GM18505 (cell line): ENCODE measurements at regions not wholly inside any gene's neighbourhood (a gene's known extent, or its start where the extent isn't known, plus 50 kb on each side); places are given as distances from the start of the nearest gene placed in this dataset.
"Not testable (repeated sequence)": the region's sequence is repeated elsewhere in the genome, so short reads cannot be mapped to it uniquely, and the experiment has no call there.

ENCODE experiments used
- ATAC-seq: cut with Tn5 transposase; IDR thresholded peaks from one replicate; pipeline ENCODE4 v1.9.1; 2021; ENCODE audit not compliant: unreplicated experiment
- POLR2A ChIP-seq: IDR thresholded peaks from 4 replicates; pipeline ENCODE4 v1.6.1; 2011; ENCODE audit warnings: borderline replicate concordance; ENCODE audit not compliant: insufficient read depth, insufficient read length; ENCODE audit errors: extremely low read depth

DNA sequence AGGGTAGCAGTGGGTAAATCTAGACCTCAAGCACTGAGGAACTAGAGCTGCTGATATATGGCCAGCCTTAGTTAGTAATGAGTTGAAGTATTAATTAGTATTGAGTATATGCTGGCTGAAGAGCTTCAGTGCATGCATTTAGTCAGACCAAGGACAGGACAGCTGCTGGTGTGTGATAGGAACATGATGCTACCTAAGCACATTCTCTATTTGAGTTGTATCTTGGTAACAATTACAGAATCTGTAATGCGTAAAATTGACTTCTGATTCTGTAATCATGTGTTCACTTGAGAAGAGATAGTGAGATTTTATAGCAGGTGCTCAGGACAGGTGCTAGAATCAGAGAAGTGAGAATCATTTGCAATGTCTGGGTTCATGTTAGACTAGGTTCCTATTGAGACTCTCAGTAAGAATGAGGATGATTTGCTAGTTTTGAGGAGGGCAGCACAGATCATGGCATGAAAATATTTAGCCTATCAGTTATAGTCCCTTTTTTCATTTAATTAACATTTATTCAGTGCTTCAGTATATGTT is 369.4 kb upstream of the HS3ST5 start:
- no peak for TF ChIP-seq POLR2A
- no peak for ATAC-seq

- no peak for ATAC-seq
- TF ChIP-seq POLR2A, result no peak
These were observed 364.3 kb upstream of the HS3ST5 start for GRCh38 chr6:114707081-114707620.

DNA sequence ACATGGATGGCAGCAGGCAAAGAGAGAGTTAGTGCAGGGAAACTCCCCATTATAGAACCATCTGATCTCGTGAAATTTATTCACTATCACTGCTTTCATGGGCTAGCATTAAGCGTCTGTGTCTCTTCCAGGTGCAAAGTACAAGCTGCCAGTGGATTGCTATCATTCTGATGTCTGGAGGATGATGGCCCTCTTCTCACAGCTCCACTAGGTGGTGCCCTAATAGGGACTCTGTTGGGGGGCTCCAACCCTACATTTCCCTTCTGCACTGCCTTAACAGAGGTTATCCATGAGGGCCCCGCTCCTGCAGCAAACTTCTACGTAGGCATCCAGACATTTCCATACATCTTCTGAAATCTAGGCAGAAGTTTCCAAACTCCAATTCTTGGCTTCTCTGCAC is 347.8 kb upstream of the HS3ST5 start:
- TF ChIP-seq POLR2A, result no peak
- no peak for ATAC-seq

DNA sequence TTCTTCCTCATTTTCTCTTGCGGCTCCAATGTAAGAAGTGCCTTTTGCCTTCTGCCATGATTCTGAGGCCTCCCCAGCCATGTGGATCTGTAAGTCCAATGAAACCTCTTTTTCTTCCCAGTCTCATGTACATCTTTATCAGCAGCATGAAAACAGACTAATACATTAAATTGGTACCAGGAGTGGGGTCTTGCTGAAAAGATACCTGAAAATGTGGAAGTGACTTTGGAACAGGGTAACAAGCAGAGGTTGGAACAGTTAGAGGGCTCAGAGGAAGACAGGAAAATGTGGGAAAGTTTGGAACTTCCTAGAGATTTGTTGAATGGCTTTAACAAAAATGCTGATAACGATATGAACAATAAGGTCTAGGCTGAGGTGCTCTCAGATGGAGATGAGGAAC is 316.7 kb upstream of the HS3ST5 start:
- no peak for TF ChIP-seq POLR2A
- ATAC-seq, result no peak

DNA sequence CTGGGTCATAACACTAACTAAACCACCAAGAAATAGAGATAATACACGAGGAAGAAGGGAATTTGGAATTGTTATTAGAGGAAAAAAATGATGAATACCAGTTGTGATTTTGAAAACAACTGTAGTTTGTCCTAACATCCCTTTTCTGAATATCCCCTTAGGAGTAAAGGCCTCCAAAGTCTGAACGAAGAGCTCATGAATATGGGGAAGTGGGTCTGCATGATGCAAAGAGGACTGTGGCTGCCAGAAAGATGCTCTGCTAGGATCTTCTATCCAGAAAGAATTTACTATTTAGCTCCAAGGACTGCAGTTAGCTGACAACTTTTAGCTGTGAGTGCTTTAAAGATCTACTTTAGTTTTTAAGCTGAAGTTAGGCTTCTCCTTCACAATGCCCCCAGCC is 308.8 kb upstream of the HS3ST5 start:
- no peak for TF ChIP-seq POLR2A
- no peak for ATAC-seq

GRCh38 chr6:114650891-114651290 is 308.1 kb upstream of the HS3ST5 start:
- TF ChIP-seq POLR2A, result no peak
- ATAC-seq, result no peak

DNA sequence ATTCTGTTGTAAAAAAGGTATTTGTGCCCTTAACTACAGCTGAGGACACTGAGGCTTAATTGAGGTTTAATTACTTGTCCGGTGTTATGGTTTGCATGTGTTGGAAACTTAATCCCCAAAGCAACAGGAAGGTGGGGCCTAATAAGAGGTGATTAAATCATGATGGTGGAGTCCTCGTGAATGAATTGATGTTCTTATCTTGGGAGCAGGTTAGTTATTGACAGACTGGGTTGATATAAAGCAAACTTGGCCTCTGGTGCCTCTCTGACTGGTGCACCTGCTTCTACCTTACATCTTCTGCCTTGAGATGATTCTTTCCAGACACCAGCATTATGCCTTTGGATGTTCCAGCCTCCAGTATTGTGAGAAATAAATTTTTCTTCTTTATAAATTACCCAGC is 306.5 kb upstream of the HS3ST5 start:
- no peak for TF ChIP-seq POLR2A
- ATAC-seq, result no peak

GRCh38 chr6:114648847-114649246 is 306.0 kb upstream of the HS3ST5 start:
- TF ChIP-seq POLR2A, result no peak
- no peak for ATAC-seq

GRCh38 chr6:114638341-114638740 is 295.5 kb upstream of the HS3ST5 start:
- no peak for TF ChIP-seq POLR2A
- no peak for ATAC-seq

DNA sequence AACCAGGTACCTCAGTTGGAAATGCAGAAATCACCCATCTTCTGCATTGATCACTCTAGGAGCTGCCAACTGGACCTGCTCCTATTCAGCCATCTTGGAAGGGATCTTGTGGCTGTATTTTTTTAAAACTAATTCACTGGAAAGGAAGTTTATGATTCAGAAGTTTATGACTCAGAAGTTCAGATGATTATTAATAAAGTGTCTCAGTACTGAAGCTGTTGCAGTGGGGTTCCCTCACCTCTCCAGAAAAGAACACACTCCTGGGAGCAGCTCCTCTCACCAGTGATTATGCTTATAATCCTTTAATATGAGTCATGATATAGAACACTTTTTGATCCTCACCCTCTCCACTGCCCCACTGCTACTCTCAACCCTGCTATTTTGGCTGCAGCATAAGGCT is 291.2 kb upstream of the HS3ST5 start:
- no peak for TF ChIP-seq POLR2A
- no peak for ATAC-seq

DNA sequence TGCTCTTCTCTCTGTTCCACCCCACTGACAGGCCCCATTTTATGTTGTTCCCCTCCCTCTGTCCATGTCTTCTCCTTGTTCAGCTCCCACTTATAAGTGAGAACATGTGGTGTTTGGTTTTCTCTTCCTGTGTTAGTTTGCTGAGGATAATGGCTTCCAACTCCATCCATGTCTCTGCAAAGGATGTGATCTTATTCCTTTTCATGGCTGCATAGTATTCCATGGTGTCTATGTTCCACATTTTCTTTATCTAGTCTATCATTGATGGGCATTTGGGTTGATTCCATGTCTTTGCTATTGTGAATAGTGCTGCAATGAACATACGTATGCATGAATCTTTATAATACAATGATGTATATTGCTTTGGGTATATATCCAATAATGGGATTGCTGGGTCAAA is 283.4 kb upstream of the HS3ST5 start:
- ATAC-seq, result not testable (repeated sequence)

DNA sequence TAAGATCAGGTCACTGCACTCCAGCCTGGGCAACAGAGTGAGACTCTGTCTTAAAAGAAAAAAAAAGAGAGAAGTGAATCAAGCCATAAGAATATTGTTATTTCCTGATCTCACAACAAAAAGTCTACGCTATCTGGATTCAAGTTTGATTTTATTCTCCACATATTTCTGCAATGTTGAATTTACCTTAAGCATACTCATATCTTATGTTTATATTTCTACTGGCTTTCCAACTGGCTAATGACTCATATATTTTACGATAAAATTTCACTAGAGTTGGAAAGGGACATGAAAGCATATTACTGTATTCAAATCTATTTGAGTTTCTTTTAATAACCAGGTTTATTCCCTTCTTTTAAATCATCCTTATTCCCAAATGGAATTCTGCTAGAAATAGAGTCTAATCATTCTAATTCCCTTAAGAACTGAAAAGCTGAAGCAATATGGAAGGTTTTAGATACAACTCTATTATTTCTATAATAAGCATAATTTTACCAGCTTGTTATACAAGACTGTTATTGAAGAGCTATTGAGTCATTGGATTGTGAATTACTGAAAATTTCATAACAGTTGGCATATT is 276.9 kb upstream of the HS3ST5 start:
- TF ChIP-seq POLR2A, result no peak
- no peak for ATAC-seq

GRCh38 chr6:114611696-114612095 is 268.9 kb upstream of the HS3ST5 start:
- no peak for ATAC-seq
- no peak for TF ChIP-seq POLR2A

DNA sequence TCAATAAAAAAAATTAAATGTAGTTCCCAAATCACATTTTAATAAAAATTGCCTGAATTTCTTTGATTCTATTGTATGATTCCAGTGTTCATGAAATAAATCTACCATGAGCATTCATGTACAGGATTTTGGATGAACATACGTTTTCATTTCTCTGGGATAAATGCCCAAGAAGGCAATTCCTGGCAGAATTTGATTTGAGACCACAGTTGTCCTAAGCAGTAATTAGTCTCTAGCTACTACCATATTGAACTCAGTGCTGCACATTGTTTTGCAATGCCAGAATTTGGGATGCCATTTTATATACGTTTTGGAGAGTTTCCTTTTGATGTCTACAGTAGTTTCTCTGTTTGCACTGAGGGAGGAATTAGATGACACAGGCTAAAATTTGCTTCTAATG is 265.3 kb upstream of the HS3ST5 start:
- no peak for ATAC-seq
- no peak for TF ChIP-seq POLR2A

GRCh38 chr6:114605656-114606055 is 262.8 kb upstream of the HS3ST5 start:
- no peak for TF ChIP-seq POLR2A
- no peak for ATAC-seq
